GM12874 (cell line): ENCODE measurements at regions not wholly inside any gene's neighbourhood (a gene's known extent, or its start where the extent isn't known, plus 50 kb on each side); places are given as distances from the start of the nearest gene placed in this dataset.

Source experiments
- TF ChIP-seq, protein P1 (sequence below): IDR thresholded peaks from 2 replicates; pipeline ENCODE4 v1.5.1; 2011; ENCODE audit warnings: low read depth, mild to moderate bottlenecking, control low read depth, low read length, moderate library complexity; ENCODE audit not compliant: insufficient read depth

GRCh38 chr22:27100789-27101188 lies 443.4 kb downstream of the MIAT start:
- TF ChIP-seq, protein P1, sequence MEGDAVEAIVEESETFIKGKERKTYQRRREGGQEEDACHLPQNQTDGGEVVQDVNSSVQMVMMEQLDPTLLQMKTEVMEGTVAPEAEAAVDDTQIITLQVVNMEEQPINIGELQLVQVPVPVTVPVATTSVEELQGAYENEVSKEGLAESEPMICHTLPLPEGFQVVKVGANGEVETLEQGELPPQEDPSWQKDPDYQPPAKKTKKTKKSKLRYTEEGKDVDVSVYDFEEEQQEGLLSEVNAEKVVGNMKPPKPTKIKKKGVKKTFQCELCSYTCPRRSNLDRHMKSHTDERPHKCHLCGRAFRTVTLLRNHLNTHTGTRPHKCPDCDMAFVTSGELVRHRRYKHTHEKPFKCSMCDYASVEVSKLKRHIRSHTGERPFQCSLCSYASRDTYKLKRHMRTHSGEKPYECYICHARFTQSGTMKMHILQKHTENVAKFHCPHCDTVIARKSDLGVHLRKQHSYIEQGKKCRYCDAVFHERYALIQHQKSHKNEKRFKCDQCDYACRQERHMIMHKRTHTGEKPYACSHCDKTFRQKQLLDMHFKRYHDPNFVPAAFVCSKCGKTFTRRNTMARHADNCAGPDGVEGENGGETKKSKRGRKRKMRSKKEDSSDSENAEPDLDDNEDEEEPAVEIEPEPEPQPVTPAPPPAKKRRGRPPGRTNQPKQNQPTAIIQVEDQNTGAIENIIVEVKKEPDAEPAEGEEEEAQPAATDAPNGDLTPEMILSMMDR = no peak

- TF ChIP-seq, protein P1 = no peak
Measured at GRCh38 chr22:27101288-27101687, 443.9 kb downstream of the MIAT start.

- TF ChIP-seq, protein P1 = no peak
Measured at GRCh38 chr22:27104449-27104848, 447.1 kb downstream of the MIAT start.

GRCh38 chr22:27105142-27106025 lies 448.0 kb downstream of the MIAT start:
- TF ChIP-seq, protein P1 = no peak

DNA sequence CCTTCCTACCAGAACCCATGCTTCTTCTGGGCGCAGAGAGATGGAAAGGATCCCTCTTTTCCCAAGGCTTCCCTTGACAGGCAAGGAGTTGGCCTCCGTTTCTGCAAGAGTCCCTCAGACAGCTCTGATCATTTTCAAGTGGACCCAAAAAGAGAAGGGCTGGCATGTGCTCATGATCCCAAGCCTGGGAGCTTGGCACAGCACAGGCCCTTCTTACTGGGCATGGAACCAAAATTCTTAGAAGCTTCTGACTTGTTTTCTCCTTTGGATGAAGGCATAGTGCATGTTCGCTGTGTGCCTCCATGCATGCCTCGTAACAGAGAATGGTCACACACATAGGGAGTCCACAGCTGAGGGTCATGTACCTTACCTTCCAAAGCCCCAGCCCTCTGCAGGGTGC lies 449.6 kb downstream of the MIAT start:
- TF ChIP-seq, protein P1 = no peak

GRCh38 chr22:27107386-27107785 lies 450.0 kb downstream of the MIAT start:
- TF ChIP-seq, protein P1 = no peak

- TF ChIP-seq, protein P1 = no peak
Measured at GRCh38 chr22:27107824-27108223, 450.4 kb downstream of the MIAT start.
